WTC11 (cell line): ENCODE measurements at regions not wholly inside any gene's neighbourhood (a gene's known extent, or its start where the extent isn't known, plus 50 kb on each side); places are given as distances from the start of the nearest gene placed in this dataset.

Experiments used
- ATAC-seq: fragments of 200-7000 bp; cut with Tn5 transposase; 2 replicates; pipeline ENCODE4 v1.10.0; 2021; ENCODE audit warnings: mild to moderate bottlenecking, moderate library complexity
- CTCF ChIA-PET: fragments of 300-600 bp; sonication (Branson Sonifier 250); formaldehyde crosslinking; loops from one replicate; lab custom pipeline; 2021; ENCODE audit warnings: antibody characterized with exemption; lab: Charles Lee
- POLR2A ChIA-PET: fragments of 350-600 bp; sonication (Branson Sonifier 250); formaldehyde crosslinking; loops from one replicate; lab custom pipeline; 2021; ENCODE audit warnings: antibody characterized with exemption; lab: Charles Lee
- DNase-seq: peaks from one replicate; pipeline ENCODE4 v3.0.0; 2021; ENCODE audit warnings: low spot score
- H3K27ac Mint-ChIP-seq: 2 replicates; pipeline ENCODE4 v1.8.0; 2021; ENCODE audit warnings: mixed read lengths
- H3K27me3 Mint-ChIP-seq: 2 replicates; pipeline ENCODE4 v1.8.0; 2021; ENCODE audit warnings: low read depth, mild to moderate bottlenecking, moderate library complexity, mixed read lengths
- H3K36me3 Mint-ChIP-seq: 2 replicates; pipeline ENCODE4 v1.8.0; 2021; ENCODE audit warnings: mixed read lengths
- H3K4me1 Mint-ChIP-seq: 2 replicates; pipeline ENCODE4 v1.8.0; 2022; ENCODE audit warnings: mixed read lengths
- H3K4me3 Mint-ChIP-seq: 2 replicates; pipeline ENCODE4 v1.8.0; 2021; ENCODE audit warnings: mild to moderate bottlenecking, moderate library complexity, mixed read lengths
- H3K9me3 Mint-ChIP-seq: 2 replicates; pipeline ENCODE4 v1.8.0; 2021; ENCODE audit warnings: mixed read lengths
- ATF3 ChIP-seq: sonication (generic); formaldehyde crosslinking; conservative IDR thresholded peaks from 2 replicates; pipeline ENCODE4 v1.8.1; 2022; ENCODE audit warnings: mild to moderate bottlenecking, missing genetic modification reagents
- CTCF ChIP-seq: fragments of 200-600 bp; IDR thresholded peaks from 2 replicates; pipeline ENCODE4 v1.8.0; 2022; ENCODE audit warnings: antibody characterized with exemption
- FOXP1 ChIP-seq: sonication (generic); formaldehyde crosslinking; IDR thresholded peaks from 2 replicates; pipeline ENCODE4 v1.8.0; 2022; ENCODE audit warnings: missing genetic modification reagents, mild to moderate bottlenecking, moderate library complexity, borderline replicate concordance
- JAZF1 ChIP-seq: fragments of 250-450 bp; sonication (Bioruptor Pico); IDR thresholded peaks from 2 replicates; pipeline ENCODE4 v1.9.0; 2021; ENCODE audit warnings: moderate library complexity, mild to moderate bottlenecking, inconsistent platforms
- MLX ChIP-seq: sonication (generic); formaldehyde crosslinking; IDR thresholded peaks from 2 replicates; pipeline ENCODE4 v1.8.1; 2023; ENCODE audit warnings: mild to moderate bottlenecking, missing genetic modification reagents, moderate library complexity
- MYBL2 ChIP-seq: sonication (generic); formaldehyde crosslinking; IDR thresholded peaks from 2 replicates; pipeline ENCODE4 v1.8.1; 2023; ENCODE audit warnings: mild to moderate bottlenecking, moderate library complexity, missing genetic modification reagents
- NFYB ChIP-seq: sonication (generic); formaldehyde crosslinking; conservative IDR thresholded peaks from 2 replicates; pipeline ENCODE4 v1.8.0; 2022; ENCODE audit warnings: low read depth, missing genetic modification reagents
- NR2C2 ChIP-seq: sonication (generic); formaldehyde crosslinking; IDR thresholded peaks from 2 replicates; pipeline ENCODE4 v1.8.0; 2022; ENCODE audit warnings: mild to moderate bottlenecking, missing genetic modification reagents
- SMAD3 ChIP-seq: sonication (generic); formaldehyde crosslinking; IDR thresholded peaks from 2 replicates; pipeline ENCODE4 v1.8.0; 2022; ENCODE audit warnings: missing genetic modification reagents, mild to moderate bottlenecking, borderline replicate concordance
- SP1 ChIP-seq: sonication (generic); formaldehyde crosslinking; conservative IDR thresholded peaks from 2 replicates; pipeline ENCODE4 v1.8.1; 2022; ENCODE audit warnings: missing genetic modification reagents
- TEAD1 ChIP-seq: sonication (generic); formaldehyde crosslinking; IDR thresholded peaks from 2 replicates; pipeline ENCODE4 v1.8.0; 2022; ENCODE audit warnings: mild to moderate bottlenecking, missing genetic modification reagents
- TEAD4 ChIP-seq: sonication (generic); formaldehyde crosslinking; IDR thresholded peaks from 2 replicates; pipeline ENCODE4 v1.8.0; 2022; ENCODE audit warnings: mild to moderate bottlenecking, missing genetic modification reagents
- ZNF263 ChIP-seq: sonication (generic); formaldehyde crosslinking; IDR thresholded peaks from 2 replicates; pipeline ENCODE4 v1.8.1; 2022; ENCODE audit warnings: low read depth, mild to moderate bottlenecking, moderate library complexity, missing genetic modification reagents
- ZNF423 ChIP-seq: fragments of 250-450 bp; sonication (Bioruptor Pico); IDR thresholded peaks from 2 replicates; pipeline ENCODE4 v2.1.2; 2022; ENCODE audit warnings: mild to moderate bottlenecking, moderate library complexity
- ZNF425 ChIP-seq: fragments of 250-450 bp; sonication (Bioruptor Pico); conservative IDR thresholded peaks from 2 replicates; pipeline ENCODE4 v1.9.0; 2021; ENCODE audit warnings: mild to moderate bottlenecking
- ZSCAN18 ChIP-seq: fragments of 250-450 bp; sonication (Bioruptor Pico); IDR thresholded peaks from 2 replicates; pipeline ENCODE4 v2.1.2; 2022; ENCODE audit warnings: mild to moderate bottlenecking, moderate library complexity
- TF ChIP-seq, protein P1 (sequence below): sonication (generic); formaldehyde crosslinking; IDR thresholded peaks from 2 replicates; pipeline ENCODE4 v1.8.0; 2022; ENCODE audit warnings: mild to moderate bottlenecking, missing genetic modification reagents
- TF ChIP-seq, protein P2 (sequence below): sonication (generic); formaldehyde crosslinking; IDR thresholded peaks from 2 replicates; pipeline ENCODE4 v1.8.1; 2022; ENCODE audit warnings: mild to moderate bottlenecking, moderate library complexity, missing genetic modification reagents
- TF ChIP-seq, protein P3 (sequence below): fragments of 250-450 bp; sonication (Bioruptor Pico); IDR thresholded peaks from 2 replicates; pipeline ENCODE4 v1.9.0; 2021; ENCODE audit warnings: mild to moderate bottlenecking, borderline replicate concordance

DNA sequence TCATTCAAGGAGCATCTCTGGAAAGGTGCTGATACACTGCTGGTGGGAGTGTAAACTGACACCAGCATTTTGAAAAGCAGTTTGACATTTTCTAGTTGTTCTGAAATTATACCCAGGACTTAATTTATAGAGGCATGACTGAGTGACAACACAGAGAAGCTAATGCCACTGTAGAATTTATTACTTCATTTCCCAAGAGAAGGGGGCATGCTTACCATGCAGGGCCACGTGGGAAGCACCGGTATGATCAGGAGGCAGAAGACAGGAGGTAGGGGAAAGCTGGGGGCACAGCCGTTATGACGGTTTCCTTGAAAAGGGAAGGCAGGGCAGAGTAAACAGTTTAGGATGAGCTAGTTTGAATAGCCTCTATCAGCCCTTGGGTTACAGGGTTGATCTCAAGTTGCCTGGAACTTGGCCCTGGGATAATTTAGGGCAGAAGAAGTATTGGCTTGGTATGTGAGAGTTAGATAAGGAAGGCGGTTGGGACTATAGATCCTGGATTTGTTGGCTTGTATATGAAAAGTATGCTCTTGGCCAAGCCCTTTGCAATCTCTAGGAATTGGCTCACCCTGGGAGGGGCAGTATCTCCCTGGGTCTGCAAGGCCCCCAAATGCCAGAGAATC is 305.7 kb downstream of the ENC1 start:
- H3K27ac Mint-ChIP-seq = no peak overlapping the region
- ATAC-seq (no peak), DNase-seq (no peak)
- H3K4me3 Mint-ChIP-seq = no peak overlapping the region
- H3K4me1 Mint-ChIP-seq = peaks cover 8% of the 10 kb centered on the region
- ChIA-PET CTCF (no interaction called here), POLR2A (no interaction called here)
- TF ChIP-seq JAZF1 (CRISPR knock-in tag) (no peak), ATF3 (CRISPR knock-in tag) (no peak)
- TF ChIP-seq, protein P1, sequence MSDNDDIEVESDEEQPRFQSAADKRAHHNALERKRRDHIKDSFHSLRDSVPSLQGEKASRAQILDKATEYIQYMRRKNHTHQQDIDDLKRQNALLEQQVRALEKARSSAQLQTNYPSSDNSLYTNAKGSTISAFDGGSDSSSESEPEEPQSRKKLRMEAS (CRISPR knock-in tag) = no peak
- H3K9me3 Mint-ChIP-seq = no peaks in the 10 kb centered on the region
- H3K27me3 Mint-ChIP-seq = no peaks in the 10 kb centered on the region
- no peaks in the 10 kb centered on the region for H3K36me3 Mint-ChIP-seq

DNA sequence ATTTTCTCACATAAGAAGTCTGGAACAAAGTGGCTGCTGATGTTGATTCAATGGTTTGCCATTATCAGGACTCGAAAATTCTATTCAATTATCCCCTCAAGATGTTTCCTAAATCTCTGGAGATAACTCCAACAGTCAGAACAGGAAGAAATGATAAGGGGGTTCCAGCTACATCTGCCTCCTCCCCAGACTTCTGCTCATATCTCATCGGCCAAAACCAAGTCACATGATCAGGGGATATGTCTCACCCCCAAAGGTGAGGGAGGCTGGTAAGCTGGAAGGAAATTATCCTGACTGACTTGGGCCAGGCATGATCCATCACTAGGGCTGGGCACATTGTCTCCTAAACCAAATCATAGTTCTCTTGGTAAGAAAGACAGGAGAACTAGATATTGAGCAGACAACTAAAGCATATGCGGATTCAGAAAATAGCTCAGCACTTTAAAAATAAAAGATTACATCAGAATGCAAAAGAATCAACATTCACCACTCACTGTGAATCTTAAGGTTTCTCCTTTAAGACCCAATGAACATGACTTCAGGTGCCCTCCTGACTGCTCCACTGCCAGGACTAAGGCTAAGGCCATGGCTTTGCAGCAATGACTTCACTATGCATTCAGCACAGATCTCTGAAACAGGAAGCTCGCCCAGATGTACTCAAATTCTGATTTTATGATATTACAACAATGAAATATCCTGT is 306.3 kb downstream of the ENC1 start:
- no peak overlapping the region for H3K4me3 Mint-ChIP-seq
- ChIA-PET POLR2A (no interaction called here), CTCF (no interaction called here)
- DNase-seq (no peak), ATAC-seq (no peak)
- H3K27me3 Mint-ChIP-seq = no peaks in the 10 kb centered on the region
- H3K4me1 Mint-ChIP-seq = peaks cover 8% of the 10 kb centered on the region
- TF ChIP-seq, protein P2, sequence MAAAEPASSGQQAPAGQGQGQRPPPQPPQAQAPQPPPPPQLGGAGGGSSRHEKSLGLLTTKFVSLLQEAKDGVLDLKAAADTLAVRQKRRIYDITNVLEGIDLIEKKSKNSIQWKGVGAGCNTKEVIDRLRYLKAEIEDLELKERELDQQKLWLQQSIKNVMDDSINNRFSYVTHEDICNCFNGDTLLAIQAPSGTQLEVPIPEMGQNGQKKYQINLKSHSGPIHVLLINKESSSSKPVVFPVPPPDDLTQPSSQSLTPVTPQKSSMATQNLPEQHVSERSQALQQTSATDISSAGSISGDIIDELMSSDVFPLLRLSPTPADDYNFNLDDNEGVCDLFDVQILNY = no peak
- TF ChIP-seq CTCF = no peak
- TF ChIP-seq SMAD3 = no peak
- TF ChIP-seq MLX (CRISPR knock-in tag) = no peak
- TF ChIP-seq ZNF423 (CRISPR knock-in tag) = no peak
- no peak for TF ChIP-seq NFYB (CRISPR knock-in tag)
- TF ChIP-seq FOXP1 (CRISPR knock-in tag) = no peak
- no peak for TF ChIP-seq ZNF425 (CRISPR knock-in tag)
- no peak for TF ChIP-seq NR2C2 (CRISPR knock-in tag)
- no peak for TF ChIP-seq MYBL2 (CRISPR knock-in tag)
- no peak for TF ChIP-seq SP1
- TF ChIP-seq TEAD4 (CRISPR knock-in tag) = no peak
- TF ChIP-seq ZSCAN18 (CRISPR knock-in tag) = no peak
- TF ChIP-seq TEAD1 = no peak
- TF ChIP-seq, protein P3, sequence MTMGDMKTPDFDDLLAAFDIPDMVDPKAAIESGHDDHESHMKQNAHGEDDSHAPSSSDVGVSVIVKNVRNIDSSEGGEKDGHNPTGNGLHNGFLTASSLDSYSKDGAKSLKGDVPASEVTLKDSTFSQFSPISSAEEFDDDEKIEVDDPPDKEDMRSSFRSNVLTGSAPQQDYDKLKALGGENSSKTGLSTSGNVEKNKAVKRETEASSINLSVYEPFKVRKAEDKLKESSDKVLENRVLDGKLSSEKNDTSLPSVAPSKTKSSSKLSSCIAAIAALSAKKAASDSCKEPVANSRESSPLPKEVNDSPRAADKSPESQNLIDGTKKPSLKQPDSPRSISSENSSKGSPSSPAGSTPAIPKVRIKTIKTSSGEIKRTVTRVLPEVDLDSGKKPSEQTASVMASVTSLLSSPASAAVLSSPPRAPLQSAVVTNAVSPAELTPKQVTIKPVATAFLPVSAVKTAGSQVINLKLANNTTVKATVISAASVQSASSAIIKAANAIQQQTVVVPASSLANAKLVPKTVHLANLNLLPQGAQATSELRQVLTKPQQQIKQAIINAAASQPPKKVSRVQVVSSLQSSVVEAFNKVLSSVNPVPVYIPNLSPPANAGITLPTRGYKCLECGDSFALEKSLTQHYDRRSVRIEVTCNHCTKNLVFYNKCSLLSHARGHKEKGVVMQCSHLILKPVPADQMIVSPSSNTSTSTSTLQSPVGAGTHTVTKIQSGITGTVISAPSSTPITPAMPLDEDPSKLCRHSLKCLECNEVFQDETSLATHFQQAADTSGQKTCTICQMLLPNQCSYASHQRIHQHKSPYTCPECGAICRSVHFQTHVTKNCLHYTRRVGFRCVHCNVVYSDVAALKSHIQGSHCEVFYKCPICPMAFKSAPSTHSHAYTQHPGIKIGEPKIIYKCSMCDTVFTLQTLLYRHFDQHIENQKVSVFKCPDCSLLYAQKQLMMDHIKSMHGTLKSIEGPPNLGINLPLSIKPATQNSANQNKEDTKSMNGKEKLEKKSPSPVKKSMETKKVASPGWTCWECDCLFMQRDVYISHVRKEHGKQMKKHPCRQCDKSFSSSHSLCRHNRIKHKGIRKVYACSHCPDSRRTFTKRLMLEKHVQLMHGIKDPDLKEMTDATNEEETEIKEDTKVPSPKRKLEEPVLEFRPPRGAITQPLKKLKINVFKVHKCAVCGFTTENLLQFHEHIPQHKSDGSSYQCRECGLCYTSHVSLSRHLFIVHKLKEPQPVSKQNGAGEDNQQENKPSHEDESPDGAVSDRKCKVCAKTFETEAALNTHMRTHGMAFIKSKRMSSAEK = no peak
- TF ChIP-seq ZNF263 (CRISPR knock-in tag) = no peak
- H3K27ac Mint-ChIP-seq = no peak overlapping the region
- H3K36me3 Mint-ChIP-seq = no peaks in the 10 kb centered on the region
- no peaks in the 10 kb centered on the region for H3K9me3 Mint-ChIP-seq
